Keratinocyte (primary cell): ENCODE measurements at regions not wholly inside any gene's neighbourhood (a gene's known extent, or its start where the extent isn't known, plus 50 kb on each side); places are given as distances from the start of the nearest gene placed in this dataset.

Experiments used
- DNase-seq: peaks from one replicate; pipeline ENCODE4 v3.0.0-alpha.2; 2011; ENCODE audit warnings: low read depth, missing footprints, low spot score
- FAIRE-seq: peaks from 2 replicates; lab custom pipeline; 2011; peaks lifted over from hg19 to GRCh38; lab: Jason Lieb, UNC
- H2AFZ ChIP-seq: 2 replicates; pipeline ENCODE4 v1.6.0; 2012; ENCODE audit warnings: low read length, control low read depth, inconsistent platforms; ENCODE audit not compliant: control insufficient read depth
- H3K27ac ChIP-seq: 2 replicates; pipeline ENCODE4 v1.5.1; 2011; ENCODE audit warnings: low read length; ENCODE audit not compliant: control insufficient read depth, insufficient read depth
- H3K27me3 ChIP-seq: 3 replicates; pipeline ENCODE4 v1.6.0; 2011; ENCODE audit warnings: low read length; ENCODE audit not compliant: control insufficient read depth, insufficient read depth; ENCODE audit errors: extremely low read depth
- H3K36me3 ChIP-seq, 2 experiments: 2 replicates in 1 of 2; 3 replicates in 1 of 2; pipeline ENCODE4 v1.5.1; 2011; ENCODE audit warnings: low read length in 2 of 2, mild to moderate bottlenecking in 1 of 2; ENCODE audit not compliant: control insufficient read depth in 2 of 2, insufficient read depth in 2 of 2; ENCODE audit errors: extremely low read depth in 1 of 2
- H3K4me1 ChIP-seq: 3 replicates; pipeline ENCODE4 v1.5.1; 2011; ENCODE audit warnings: low read length; ENCODE audit not compliant: control insufficient read depth, insufficient read depth; ENCODE audit errors: extremely low read depth
- H3K4me2 ChIP-seq: 3 replicates; pipeline ENCODE4 v1.6.0; 2011; ENCODE audit warnings: low read depth, low read length; ENCODE audit not compliant: control insufficient read depth, insufficient read depth; ENCODE audit errors: extremely low read depth
- H3K4me3 ChIP-seq, 3 experiments: fragments of 200-600 bp in 1 of 3; sonication (generic) in 1 of 3; 2 replicates in 2 of 3; 3 replicates in 1 of 3; pipeline ENCODE4 v1.5.1; 2011 to 2016; ENCODE audit warnings: low read length in 3 of 3, mild to moderate bottlenecking in 3 of 3, control low read depth in 2 of 3, inconsistent platforms in 1 of 3, low read depth in 1 of 3, mixed read lengths in 1 of 3, mixed run types in 1 of 3, moderate library complexity in 1 of 3; ENCODE audit not compliant: control insufficient read depth in 2 of 3, insufficient read depth in 2 of 3; ENCODE audit errors: extremely low read depth in 1 of 3
- H3K79me2 ChIP-seq: 2 replicates; pipeline ENCODE4 v1.6.0; 2012; ENCODE audit warnings: low read length; ENCODE audit not compliant: control insufficient read depth, insufficient read depth
- H3K9ac ChIP-seq: 3 replicates; pipeline ENCODE4 v1.6.0; 2011; ENCODE audit warnings: low read length; ENCODE audit not compliant: control insufficient read depth, insufficient read depth; ENCODE audit errors: extremely low read depth
- H3K9me1 ChIP-seq: 3 replicates; pipeline ENCODE4 v1.6.0; 2011; ENCODE audit warnings: low read length; ENCODE audit not compliant: control insufficient read depth, insufficient read depth; ENCODE audit errors: extremely low read depth
- H3K9me3 ChIP-seq: 2 replicates; pipeline ENCODE4 v1.5.1; 2012; ENCODE audit warnings: low read depth, low read length; ENCODE audit not compliant: control insufficient read depth
- H4K20me1 ChIP-seq: 3 replicates; pipeline ENCODE4 v1.6.0; 2011; ENCODE audit warnings: low read length; ENCODE audit not compliant: control insufficient read depth, insufficient read depth; ENCODE audit errors: extremely low read depth
- EZH2 ChIP-seq: IDR thresholded peaks from one replicate; pipeline ENCODE4 v1.6.1; 2012; ENCODE audit warnings: inconsistent platforms, mild to moderate bottlenecking, low read length, moderate library complexity
- dilution Hi-C: fragments of 300-500 bp; cut with MboI; formaldehyde crosslinking; loops from one replicate; pipeline ENCODE4 v1.7.0; 2020; ENCODE audit warnings: low sequenced_read_pairs; ENCODE audit not compliant: extremely low pct_ligation_motif_present
- TF ChIP-seq, protein P1 (sequence below), 3 experiments: IDR thresholded peaks in 1 of 3; conservative IDR thresholded peaks in 1 of 3; optimal IDR thresholded peaks in 1 of 3; 2 replicates in 2 of 3; 3 replicates in 1 of 3; pipeline versions ENCODE3 to v1.5.1; 2011; ENCODE audit warnings: low read length in 3 of 3, mild to moderate bottlenecking in 3 of 3, moderate library complexity in 2 of 3, control low read depth in 1 of 3, inconsistent platforms in 1 of 3; ENCODE audit not compliant: insufficient read depth in 2 of 3; ENCODE audit errors: extremely low read depth in 1 of 3

DNA sequence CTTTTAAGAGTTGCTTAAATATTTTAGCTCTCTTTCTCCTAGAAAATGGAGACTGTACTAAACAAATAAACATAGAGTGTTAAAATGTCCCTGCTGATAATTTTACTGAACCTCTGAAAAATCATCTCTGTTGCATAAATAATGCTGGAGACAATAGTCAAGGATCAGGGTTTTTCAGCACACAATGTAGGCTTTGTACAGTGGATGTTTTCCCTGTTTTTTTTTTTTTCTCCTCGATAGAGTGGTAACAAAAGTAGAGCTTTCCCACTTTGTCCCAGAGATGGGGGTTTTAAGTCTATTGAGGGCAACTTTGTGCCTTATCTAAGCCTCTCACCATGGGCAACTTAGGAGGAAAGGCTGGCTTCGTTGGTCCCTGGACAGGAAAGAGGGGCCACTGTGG lies 222.6 kb upstream of the HDDC2 start:
- H2AFZ ChIP-seq: no peak overlapping the region
- FAIRE-seq: no peak
- dilution Hi-C loops: loop anchor here (25.0 kb wide), 1 partner anchor 238 kb away; no protein-coding TSS in a partner anchor
- no peaks in the 10 kb centered on the region for H3K4me1 ChIP-seq
- no peak overlapping the region for H3K4me3 ChIP-seq
- no peaks in the 10 kb centered on the region for H3K79me2 ChIP-seq
- H3K27me3 ChIP-seq: peaks cover 6% of the 10 kb centered on the region
- H3K27ac ChIP-seq: no peak overlapping the region
- TF ChIP-seq, protein P1, sequence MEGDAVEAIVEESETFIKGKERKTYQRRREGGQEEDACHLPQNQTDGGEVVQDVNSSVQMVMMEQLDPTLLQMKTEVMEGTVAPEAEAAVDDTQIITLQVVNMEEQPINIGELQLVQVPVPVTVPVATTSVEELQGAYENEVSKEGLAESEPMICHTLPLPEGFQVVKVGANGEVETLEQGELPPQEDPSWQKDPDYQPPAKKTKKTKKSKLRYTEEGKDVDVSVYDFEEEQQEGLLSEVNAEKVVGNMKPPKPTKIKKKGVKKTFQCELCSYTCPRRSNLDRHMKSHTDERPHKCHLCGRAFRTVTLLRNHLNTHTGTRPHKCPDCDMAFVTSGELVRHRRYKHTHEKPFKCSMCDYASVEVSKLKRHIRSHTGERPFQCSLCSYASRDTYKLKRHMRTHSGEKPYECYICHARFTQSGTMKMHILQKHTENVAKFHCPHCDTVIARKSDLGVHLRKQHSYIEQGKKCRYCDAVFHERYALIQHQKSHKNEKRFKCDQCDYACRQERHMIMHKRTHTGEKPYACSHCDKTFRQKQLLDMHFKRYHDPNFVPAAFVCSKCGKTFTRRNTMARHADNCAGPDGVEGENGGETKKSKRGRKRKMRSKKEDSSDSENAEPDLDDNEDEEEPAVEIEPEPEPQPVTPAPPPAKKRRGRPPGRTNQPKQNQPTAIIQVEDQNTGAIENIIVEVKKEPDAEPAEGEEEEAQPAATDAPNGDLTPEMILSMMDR (optimal IDR thresholded peaks at IDR 0.05 in 1 of 3, IDR thresholded peaks at IDR 0.05 in 1 of 3, conservative IDR thresholded peaks at IDR 0.05 in 1 of 3; ENCODE audit: extremely low read depth in 1 of 3, insufficient read depth in 2 of 3, low read length in 3 of 3): no peak
- no peak for TF ChIP-seq EZH2
- no peaks in the 10 kb centered on the region for H3K9me3 ChIP-seq
- DNase-seq: no peak
- H3K36me3 ChIP-seq: no peaks in the 10 kb centered on the region
- H3K4me2 ChIP-seq: no peak overlapping the region
- no peaks in the 10 kb centered on the region for H4K20me1 ChIP-seq
- H3K9me1 ChIP-seq: no peaks in the 10 kb centered on the region
- H3K9ac ChIP-seq: no peak overlapping the region

DNA sequence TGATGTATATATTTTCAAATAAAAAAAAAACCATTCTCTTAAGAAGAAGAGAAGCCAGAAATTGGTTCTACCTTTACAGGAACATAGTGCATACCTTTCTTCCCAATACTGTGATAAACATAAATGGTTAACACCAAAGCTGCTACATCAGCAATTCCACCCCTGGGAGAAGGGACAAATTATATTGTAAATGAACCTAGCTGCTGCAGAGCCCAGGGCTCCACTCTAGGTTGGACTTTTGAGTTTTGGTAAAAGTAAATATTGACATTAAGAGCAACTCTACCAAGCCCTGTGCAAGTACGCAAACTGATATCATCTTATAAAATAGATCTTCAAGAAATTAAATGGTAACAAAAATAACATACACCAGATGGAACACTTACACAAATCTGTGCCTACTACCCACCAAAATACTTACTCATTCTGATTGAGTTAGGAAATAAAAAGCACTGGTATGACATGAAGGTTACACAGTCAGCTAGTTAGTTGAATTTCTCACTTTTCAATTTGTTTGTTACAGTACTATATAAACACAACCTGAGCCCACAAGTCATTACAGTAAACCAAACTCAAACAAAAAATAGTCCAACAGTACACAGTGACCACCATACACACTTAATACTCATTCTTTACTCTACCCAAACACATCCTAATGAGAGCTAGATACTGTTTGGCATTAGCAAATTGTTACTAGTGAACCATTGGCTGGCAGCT lies 223.3 kb upstream of the HEY2 start:
- Histone ChIP-seq H3K36me3 (no peaks in the 10 kb centered on the region), H3K27me3 (peaks cover 6% of the 10 kb centered on the region), H3K4me3 (no peak overlapping the region), H2AFZ (no peak overlapping the region), H3K4me2 (no peak overlapping the region), H3K27ac (no peak overlapping the region), H4K20me1 (no peaks in the 10 kb centered on the region), H3K4me1 (no peaks in the 10 kb centered on the region), H3K79me2 (no peaks in the 10 kb centered on the region), H3K9ac (no peak overlapping the region), H3K9me1 (no peaks in the 10 kb centered on the region), H3K9me3 (no peaks in the 10 kb centered on the region)
- FAIRE-seq (no peak), DNase-seq (no peak)
- dilution Hi-C loops: no loop called here
- TF ChIP-seq, protein P1 (optimal IDR thresholded peaks at IDR 0.05 in 1 of 3, IDR thresholded peaks at IDR 0.05 in 1 of 3, conservative IDR thresholded peaks at IDR 0.05 in 1 of 3; ENCODE audit: extremely low read depth in 1 of 3, insufficient read depth in 2 of 3, low read length in 3 of 3): no peak
- no peak for TF ChIP-seq EZH2
